ENCODE measurements at regions not wholly inside any gene's neighbourhood (a gene's known extent, or its start where the extent isn't known, plus 50 kb on each side); places are given as distances from the start of the nearest gene placed in this dataset.

GRCh38 chr1:73042403-73042802 lies 760.1 kb upstream of the NEGR1 start:
- POLR2A ChIA-PET: no interaction called here
- no peaks in the 10 kb centered on the region for H3K4me1 Mint-ChIP-seq (ENCODE audit: low read depth)
- no peak overlapping the region for H3K27ac Mint-ChIP-seq
- no peaks in the 10 kb centered on the region for H3K27me3 Mint-ChIP-seq
- H3K4me3 Mint-ChIP-seq: no peak overlapping the region
- no peak for ATAC-seq
- intact Hi-C loops (cut with micrococcal nuclease): no loop called here
- no peak for TF ChIP-seq CTCF (IDR thresholded peaks at IDR 0.05)
- CTCF ChIA-PET: no interaction called here
- H3K9me3 Mint-ChIP-seq: peaks cover 3% of the 10 kb centered on the region
- DNase-seq: no peak
- no peaks in the 10 kb centered on the region for H3K36me3 Mint-ChIP-seq (ENCODE audit: low read depth)

- Mint-ChIP-seq H3K9me3 (peaks cover 3% of the 10 kb centered on the region), H3K4me1 (ENCODE audit: low read depth) (no peaks in the 10 kb centered on the region), H3K27ac (no peak overlapping the region), H3K4me3 (no peak overlapping the region), H3K27me3 (no peaks in the 10 kb centered on the region), H3K36me3 (ENCODE audit: low read depth) (no peaks in the 10 kb centered on the region)
- ChIA-PET POLR2A (no interaction called here), CTCF (no interaction called here)
- TF ChIP-seq CTCF (IDR thresholded peaks at IDR 0.05): no peak
- DNase-seq (no peak), ATAC-seq (no peak)
- intact Hi-C loops (cut with micrococcal nuclease): no loop called here
Measured at GRCh38 chr1:73040811-73041210, 758.5 kb upstream of the NEGR1 start.

GRCh38 chr1:73034271-73034670 lies 751.9 kb upstream of the NEGR1 start:
- no peak for TF ChIP-seq CTCF (IDR thresholded peaks at IDR 0.05)
- no peaks in the 10 kb centered on the region for H3K9me3 Mint-ChIP-seq
- ChIA-PET CTCF (no interaction called here), POLR2A (no interaction called here)
- no peaks in the 10 kb centered on the region for H3K27me3 Mint-ChIP-seq
- ATAC-seq (no peak), DNase-seq (no peak)
- no peaks in the 10 kb centered on the region for H3K36me3 Mint-ChIP-seq (ENCODE audit: low read depth)
- H3K4me1 Mint-ChIP-seq (ENCODE audit: low read depth): no peaks in the 10 kb centered on the region
- H3K27ac Mint-ChIP-seq: no peak overlapping the region
- H3K4me3 Mint-ChIP-seq: no peak overlapping the region
- intact Hi-C loops (cut with micrococcal nuclease): no loop called here

GRCh38 chr1:73033640-73034039 lies 751.3 kb upstream of the NEGR1 start:
- no peaks in the 10 kb centered on the region for H3K27me3 Mint-ChIP-seq
- CTCF ChIA-PET: no interaction called here
- no peak overlapping the region for H3K27ac Mint-ChIP-seq
- H3K36me3 Mint-ChIP-seq (ENCODE audit: low read depth): no peaks in the 10 kb centered on the region
- H3K4me3 Mint-ChIP-seq: no peak overlapping the region
- POLR2A ChIA-PET: no interaction called here
- ATAC-seq: no peak
- no peaks in the 10 kb centered on the region for H3K4me1 Mint-ChIP-seq (ENCODE audit: low read depth)
- no peak for TF ChIP-seq CTCF (IDR thresholded peaks at IDR 0.05)
- intact Hi-C loops (cut with micrococcal nuclease): no loop called here
- no peaks in the 10 kb centered on the region for H3K9me3 Mint-ChIP-seq
- no peak for DNase-seq

- no peaks in the 10 kb centered on the region for H3K36me3 Mint-ChIP-seq (ENCODE audit: low read depth)
- ChIA-PET CTCF (no interaction called here), POLR2A (no interaction called here)
- H3K9me3 Mint-ChIP-seq: no peaks in the 10 kb centered on the region
- no peak for ATAC-seq
- H3K4me1 Mint-ChIP-seq (ENCODE audit: low read depth): no peaks in the 10 kb centered on the region
- DNase-seq: no peak
- H3K4me3 Mint-ChIP-seq: no peak overlapping the region
- intact Hi-C loops (cut with micrococcal nuclease): no loop called here
- H3K27ac Mint-ChIP-seq: no peak overlapping the region
- H3K27me3 Mint-ChIP-seq: no peaks in the 10 kb centered on the region
- no peak for TF ChIP-seq CTCF (IDR thresholded peaks at IDR 0.05)
Measured at GRCh38 chr1:73029571-73029970, 747.2 kb upstream of the NEGR1 start.

Data from activated CD8-positive, alpha-beta T cell treated with anti-CD3 and anti-CD28 coated beads for 36 hours (primary cell).